HepG2 (cell line): ENCODE measurements at regions not wholly inside any gene's neighbourhood (a gene's known extent, or its start where the extent isn't known, plus 50 kb on each side); places are given as distances from the start of the nearest gene placed in this dataset.
"Not testable (repeated sequence)": the region's sequence is repeated elsewhere in the genome, so short reads cannot be mapped to it uniquely, and the experiment has no call there.

Experiments used
- ATAC-seq: fragments of 200-7000 bp; cut with Tn5 transposase; 3 replicates; pipeline ENCODE4 v1.9.1; 2020; ENCODE audit warnings: mild to moderate bottlenecking, moderate library complexity
- BruUV-seq: library from RNA; stranded (reverse); fragments of 400-500 nt; replicated peaks from 2 replicates; lab custom pipeline; 2021; lab: Mats Ljungman, UMichigan
- CTCF ChIA-PET: fragments of 300-600 bp; formaldehyde crosslinking; extraction: SDS; loops from one replicate; lab custom pipeline; 2021; ENCODE audit warnings: low total read pairs, inconsistent platforms, low intra/inter-chr PET ratio; lab: Yijun Ruan, JAX
- POLR2A ChIA-PET: fragments of 350-600 bp; sonication (Branson Sonifier 250); formaldehyde crosslinking; loops from one replicate; lab custom pipeline; 2020; ENCODE audit warnings: antibody characterized with exemption, inconsistent platforms; lab: Yijun Ruan, JAX
- DNase-seq: peaks from one replicate; pipeline ENCODE4 v3.0.0-alpha.2; 2015; ENCODE audit warnings: low spot score
- FAIRE-seq: peaks from 3 replicates; lab custom pipeline; 2011; peaks lifted over from hg19 to GRCh38; lab: Jason Lieb, UNC
- H2AFZ ChIP-seq: one replicate; pipeline ENCODE4 v1.6.1; 2011; ENCODE audit warnings: low read length, inconsistent platforms
- H3K27ac ChIP-seq: fragments of 300-600 bp; 3 replicates; pipeline ENCODE4 v1.8.0; 2011; ENCODE audit warnings: mixed run types, mild to moderate bottlenecking, mixed read lengths, low read length, inconsistent platforms; ENCODE audit not compliant: insufficient read depth; ENCODE audit errors: extremely low read length
- H3K27me3 ChIP-seq, 2 experiments: fragments of 200-600 bp in 1 of 2; 2 replicates in 1 of 2; 3 replicates in 1 of 2; pipeline versions ENCODE4 v1.6.0 to v1.8.0; 2011; ENCODE audit warnings: low read length in 2 of 2, mild to moderate bottlenecking in 2 of 2, moderate library complexity in 2 of 2, inconsistent platforms in 1 of 2; ENCODE audit not compliant: insufficient read depth in 2 of 2, control insufficient read depth in 1 of 2
- H3K36me3 ChIP-seq, 2 experiments: fragments of 200-600 bp in 1 of 2; replicated peaks in 1 of 2; 2 replicates in 1 of 2; 3 replicates in 1 of 2; pipeline versions ENCODE4 v1.5.1 to v1.8.0; 2011; ENCODE audit warnings: low read length in 2 of 2, inconsistent platforms in 1 of 2; ENCODE audit not compliant: insufficient read depth in 2 of 2, control insufficient read depth in 1 of 2
- H3K4me1 ChIP-seq: 2 replicates; pipeline ENCODE4 v1.5.1; 2012; ENCODE audit warnings: low read length, inconsistent platforms; ENCODE audit not compliant: insufficient read depth
- H3K4me2 ChIP-seq: 2 replicates; pipeline ENCODE4 v1.6.0; 2011; ENCODE audit warnings: low read depth, low read length, inconsistent platforms
- H3K4me3 ChIP-seq, 3 experiments: fragments of 200-600 bp in 1 of 3; sonication (generic), shearing (Covaris generic) in 1 of 3; replicated peaks in 1 of 3; 2 replicates each; pipeline ENCODE4 v1.5.1; 2011 to 2016; ENCODE audit warnings: low read length in 3 of 3, inconsistent platforms in 2 of 3, low read depth in 2 of 3, mild to moderate bottlenecking in 2 of 3, control low read depth in 1 of 3, mixed read lengths in 1 of 3; ENCODE audit not compliant: insufficient read depth in 1 of 3
- H3K79me2 ChIP-seq: one replicate; pipeline ENCODE4 v1.6.1; 2011; ENCODE audit warnings: low read length, inconsistent platforms; ENCODE audit not compliant: insufficient read depth
- H3K9ac ChIP-seq: 2 replicates; pipeline ENCODE4 v1.6.0; 2011; ENCODE audit warnings: mild to moderate bottlenecking, low read depth, low read length, inconsistent platforms; ENCODE audit not compliant: insufficient read depth
- H3K9me3 ChIP-seq: 2 replicates; pipeline ENCODE4 v1.5.1; 2012; ENCODE audit warnings: mild to moderate bottlenecking, low read length
- H4K20me1 ChIP-seq: 2 replicates; pipeline ENCODE4 v1.6.0; 2011; ENCODE audit warnings: inconsistent platforms, mild to moderate bottlenecking, low read length, moderate library complexity; ENCODE audit not compliant: insufficient read depth
- MTA3 ChIP-seq: sonication (generic); formaldehyde crosslinking; IDR thresholded peaks from 2 replicates; pipeline ENCODE4 v1.4.0; 2020; ENCODE audit warnings: missing genetic modification reagents
- SETDB1 ChIP-seq: sonication (generic); formaldehyde crosslinking; IDR thresholded peaks from 2 replicates; pipeline ENCODE4 v1.5.1; 2020; ENCODE audit warnings: missing genetic modification reagents, mild to moderate bottlenecking, borderline replicate concordance
- THAP9 ChIP-seq: sonication (generic); formaldehyde crosslinking; IDR thresholded peaks from 2 replicates; pipeline ENCODE4; 2020; ENCODE audit warnings: missing genetic modification reagents, mild to moderate bottlenecking, borderline replicate concordance
- ZNF205 ChIP-seq: IDR thresholded peaks from 2 replicates; pipeline ENCODE4 v1.6.1; 2018; ENCODE audit warnings: missing biosample characterization, missing genetic modification reagents
- ZSCAN12 ChIP-seq: sonication (generic); formaldehyde crosslinking; IDR thresholded peaks from 2 replicates; pipeline ENCODE4 v1.9.0; 2021; ENCODE audit warnings: mild to moderate bottlenecking, missing genetic modification reagents
- WGBS: methylation state at CpG from one replicate; pipeline ENCODE4 v1.1.6; 2017; ENCODE audit warnings: low lambda C conversion rate; 5-methylcytosine and 5-hydroxymethylcytosine counted together
- in situ Hi-C: cut with HindIII; loops from 2 replicates; pipeline ENCODE4 v1.10.0; 2017; ENCODE audit warnings: low pct_unique_long_range_greater_than_20kb; ENCODE audit not compliant: extremely low pct_ligation_motif_present
- intact Hi-C: fragments of 100-400 bp; cut with micrococcal nuclease; formaldehyde crosslinking; loops from one replicate; pipeline ENCODE4 v1.10.0; 2022; ENCODE audit not compliant: unreplicated experiment
- TF ChIP-seq, protein P1 (sequence below): sonication (generic); formaldehyde crosslinking; IDR thresholded peaks from 2 replicates; pipeline ENCODE4 v1.5.1; 2020; ENCODE audit warnings: mild to moderate bottlenecking, missing genetic modification reagents

DNA sequence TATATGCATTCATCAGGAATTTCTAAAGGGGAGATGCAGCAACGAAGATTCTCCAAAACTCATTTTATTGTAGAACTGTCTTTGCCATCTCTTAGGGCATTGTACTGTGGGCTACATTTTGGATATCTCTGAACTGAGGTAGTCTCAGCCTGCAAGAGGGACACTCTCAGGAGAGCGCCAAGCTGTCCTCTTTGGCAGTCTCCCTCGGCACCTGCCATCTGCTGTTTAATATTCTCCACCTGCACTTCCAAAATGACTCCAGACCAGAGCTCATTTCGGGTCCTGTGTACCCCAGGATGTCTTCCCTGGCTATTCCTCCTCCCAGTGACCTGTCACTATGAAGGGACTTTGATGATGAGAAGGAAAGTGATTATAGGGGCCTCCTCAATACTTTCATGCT, 356.3 kb upstream of the C1orf174 start:
- no peak overlapping the region for H3K9ac ChIP-seq
- intact Hi-C loops, result no loop called here
- H3K4me3 ChIP-seq, result no peak overlapping the region
- no peak overlapping the region for H3K27ac ChIP-seq
- ATAC-seq, result no peak
- TF ChIP-seq ZSCAN12 (CRISPR knock-in tag) (no peak), ZNF205 (CRISPR knock-in tag) (no peak), MTA3 (CRISPR knock-in tag) (no peak), THAP9 (CRISPR knock-in tag) (no peak)
- TF ChIP-seq, all 625 proteins: peak for 0
- Histone ChIP-seq H3K79me2 (no peaks in the 10 kb centered on the region), H3K9me3 (peaks cover 50% of the 10 kb centered on the region), H3K4me1 (peaks cover 16% of the 10 kb centered on the region), H3K36me3 (no peaks in the 10 kb centered on the region), H3K27me3 (no peaks in the 10 kb centered on the region; a peak in 1 of 5 replicates), H3K4me2 (no peak overlapping the region), H2AFZ (no peak overlapping the region), H4K20me1 (no peaks in the 10 kb centered on the region)
- 35% methylated on average over 4 of the region's 4 CpGs for WGBS
- no peak for FAIRE-seq
- BruUV-seq, result no TSS peak
- CTCF ChIA-PET, result no interaction called here
- no peak for DNase-seq
- POLR2A ChIA-PET, result no interaction called here
- in situ Hi-C loops, result no loop called here

- POLR2A ChIA-PET, CTCF ChIA-PET, in situ Hi-C loops, ATAC-seq, BruUV-seq, H2AFZ ChIP-seq, H3K4me1 ChIP-seq, DNase-seq, FAIRE-seq, H3K79me2 ChIP-seq, H3K4me3 ChIP-seq, H3K27me3 ChIP-seq, intact Hi-C loops, H3K9ac ChIP-seq, H3K4me2 ChIP-seq, H4K20me1 ChIP-seq, H3K36me3 ChIP-seq, H3K27ac ChIP-seq: not testable (repeated sequence)
- peaks cover 59% of the 10 kb centered on the region for H3K9me3 ChIP-seq
- no CpG with 5 or more reads among the region's 2 CpGs for WGBS
- 0 out of 2 replicates have a peak, but pooled peaks have one; percentile 18 for TF ChIP-seq SETDB1 (CRISPR knock-in tag)
- TF ChIP-seq, protein P1, sequence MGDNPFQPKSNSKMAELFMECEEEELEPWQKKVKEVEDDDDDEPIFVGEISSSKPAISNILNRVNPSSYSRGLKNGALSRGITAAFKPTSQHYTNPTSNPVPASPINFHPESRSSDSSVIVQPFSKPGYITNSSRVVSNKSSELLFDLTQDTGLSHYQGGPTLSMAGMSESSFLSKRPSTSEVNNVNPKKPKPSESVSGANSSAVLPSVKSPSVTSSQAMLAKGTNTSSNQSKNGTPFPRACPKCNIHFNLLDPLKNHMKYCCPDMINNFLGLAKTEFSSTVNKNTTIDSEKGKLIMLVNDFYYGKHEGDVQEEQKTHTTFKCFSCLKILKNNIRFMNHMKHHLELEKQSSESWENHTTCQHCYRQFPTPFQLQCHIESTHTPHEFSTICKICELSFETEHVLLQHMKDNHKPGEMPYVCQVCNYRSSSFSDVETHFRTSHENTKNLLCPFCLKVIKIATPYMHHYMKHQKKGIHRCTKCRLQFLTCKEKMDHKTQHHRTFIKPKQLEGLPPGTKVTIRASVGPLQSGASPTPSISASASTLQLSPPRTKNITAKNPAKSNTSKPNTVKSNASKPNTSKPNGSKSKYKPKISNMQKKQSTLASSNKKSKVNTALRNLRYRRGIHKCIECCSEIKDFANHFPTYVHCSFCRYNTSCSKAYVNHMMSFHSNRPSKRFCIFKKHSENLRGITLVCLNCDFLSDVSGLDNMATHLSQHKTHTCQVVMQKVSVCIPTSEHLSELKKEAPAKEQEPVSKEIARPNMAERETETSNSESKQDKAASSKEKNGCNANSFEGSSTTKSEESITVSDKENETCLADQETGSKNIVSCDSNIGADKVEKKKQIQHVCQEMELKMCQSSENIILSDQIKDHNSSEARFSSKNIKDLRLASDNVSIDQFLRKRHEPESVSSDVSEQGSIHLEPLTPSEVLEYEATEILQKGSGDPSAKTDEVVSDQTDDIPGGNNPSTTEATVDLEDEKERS (CRISPR knock-in tag), result 0 out of 2 replicates have a peak, but pooled peaks have one; percentile 59
Measured at GRCh38 chr1:4258146-4258777, 358.2 kb upstream of the C1orf174 start.
